HUES6 (cell line): ENCODE measurements at regions not wholly inside any gene's neighbourhood (a gene's known extent, or its start where the extent isn't known, plus 50 kb on each side); places are given as distances from the start of the nearest gene placed in this dataset.

Experiments
- H3K27ac ChIP-seq: 2 replicates; pipeline ENCODE4 v1.7.0; 2013; ENCODE audit warnings: low read depth, mild to moderate bottlenecking, low read length, inconsistent platforms
- H3K27me3 ChIP-seq: 2 replicates; pipeline ENCODE4 v1.6.1; 2013; ENCODE audit warnings: low read length; ENCODE audit not compliant: control insufficient read depth, insufficient read depth
- H3K36me3 ChIP-seq: 2 replicates; pipeline ENCODE4 v1.6.1; 2013; ENCODE audit warnings: low read length; ENCODE audit not compliant: control insufficient read depth, insufficient read depth
- H3K4me1 ChIP-seq: 2 replicates; pipeline ENCODE4 v1.6.1; 2013; ENCODE audit warnings: low read length; ENCODE audit not compliant: control insufficient read depth, insufficient read depth
- H3K4me3 ChIP-seq: 2 replicates; pipeline ENCODE4 v1.5.1; 2013; ENCODE audit warnings: low read depth, low read length
- H3K9ac ChIP-seq: one replicate; pipeline ENCODE4 v1.6.1; 2013; ENCODE audit warnings: mild to moderate bottlenecking, low read length
- H3K9me3 ChIP-seq: 2 replicates; pipeline ENCODE4 v1.6.1; 2013; ENCODE audit warnings: low read depth, low read length; ENCODE audit not compliant: control insufficient read depth, insufficient read depth

- Histone ChIP-seq H3K36me3 (no peaks in the 10 kb centered on the region), H3K9me3 (no peaks in the 10 kb centered on the region), H3K27ac (no peak overlapping the region), H3K9ac (no peak overlapping the region), H3K4me3 (no peak overlapping the region), H3K4me1 (peaks cover 5% of the 10 kb centered on the region; the same call in 1 of the 2 replicates), H3K27me3 (no peaks in the 10 kb centered on the region)
These were observed 61.8 kb upstream of the RAD23B start for GRCh38 chr9:107221321-107221720.

- no peaks in the 10 kb centered on the region for H3K9me3 ChIP-seq
- no peak overlapping the region for H3K9ac ChIP-seq
- no peaks in the 10 kb centered on the region for H3K36me3 ChIP-seq
- no peak overlapping the region for H3K4me3 ChIP-seq
- H3K27me3 ChIP-seq, result no peaks in the 10 kb centered on the region
- H3K27ac ChIP-seq, result no peak overlapping the region
- peaks cover 5% of the 10 kb centered on the region; the same call in 1 of the 2 replicates for H3K4me1 ChIP-seq
These were observed 61.0 kb upstream of the RAD23B start for GRCh38 chr9:107222020-107222522.

GRCh38 chr9:107223381-107223780 is 59.7 kb upstream of the RAD23B start:
- Histone ChIP-seq H3K9me3 (no peaks in the 10 kb centered on the region), H3K36me3 (no peaks in the 10 kb centered on the region), H3K27me3 (no peaks in the 10 kb centered on the region), H3K27ac (no peak overlapping the region), H3K4me1 (peaks cover 8% of the 10 kb centered on the region), H3K4me3 (no peak overlapping the region), H3K9ac (no peak overlapping the region)

- H3K36me3 ChIP-seq, result no peaks in the 10 kb centered on the region
- no peaks in the 10 kb centered on the region for H3K27me3 ChIP-seq
- H3K9me3 ChIP-seq, result no peaks in the 10 kb centered on the region
- H3K4me1 ChIP-seq, result peaks cover 17% of the 10 kb centered on the region
- no peak overlapping the region for H3K9ac ChIP-seq
- H3K4me3 ChIP-seq, result no peak overlapping the region
- no peak overlapping the region for H3K27ac ChIP-seq
These were observed 58.8 kb upstream of the RAD23B start for GRCh38 chr9:107224252-107224651.

GRCh38 chr9:107226421-107226820 is 56.7 kb upstream of the RAD23B start:
- Histone ChIP-seq H3K9ac (no peak overlapping the region), H3K4me1 (peaks cover 18% of the 10 kb centered on the region), H3K9me3 (no peaks in the 10 kb centered on the region), H3K4me3 (no peak overlapping the region), H3K27ac (no peak overlapping the region), H3K27me3 (no peaks in the 10 kb centered on the region), H3K36me3 (no peaks in the 10 kb centered on the region)

GRCh38 chr9:107227774-107228173 is 55.3 kb upstream of the RAD23B start:
- Histone ChIP-seq H3K36me3 (no peaks in the 10 kb centered on the region), H3K9ac (no peak overlapping the region), H3K27ac (no peak overlapping the region), H3K27me3 (no peaks in the 10 kb centered on the region), H3K4me1 (peaks cover 15% of the 10 kb centered on the region), H3K9me3 (no peaks in the 10 kb centered on the region), H3K4me3 (no peak overlapping the region)

GRCh38 chr9:107228496-107229039 is 54.5 kb upstream of the RAD23B start:
- H3K9ac ChIP-seq, result no peak overlapping the region

GRCh38 chr9:107229241-107229741 is 53.8 kb upstream of the RAD23B start:
- Histone ChIP-seq H3K4me3 (no peak overlapping the region), H3K27ac (no peak overlapping the region), H3K4me1 (peaks cover 15% of the 10 kb centered on the region), H3K36me3 (no peaks in the 10 kb centered on the region), H3K9me3 (no peaks in the 10 kb centered on the region), H3K27me3 (no peaks in the 10 kb centered on the region), H3K9ac (no peak overlapping the region)

More at GRCh38 chr9:107228496-107229039, 54.5 kb upstream of the RAD23B start:
- H3K27ac ChIP-seq, result no peak overlapping the region
- H3K4me1 ChIP-seq, result peaks cover 15% of the 10 kb centered on the region
- no peak overlapping the region for H3K4me3 ChIP-seq
- H3K27me3 ChIP-seq, result no peaks in the 10 kb centered on the region
- H3K36me3 ChIP-seq, result no peaks in the 10 kb centered on the region
- H3K9me3 ChIP-seq, result no peaks in the 10 kb centered on the region
